CD4-positive, alpha-beta T cell (primary cell): ENCODE measurements at regions not wholly inside any gene's neighbourhood (a gene's known extent, or its start where the extent isn't known, plus 50 kb on each side); places are given as distances from the start of the nearest gene placed in this dataset.

ENCODE experiments used
- ATAC-seq: fragments of 200-7000 bp; cut with Tn5 transposase; one replicate; pipeline ENCODE4 v1.10.0; 2022; ENCODE audit warnings: mild to moderate bottlenecking; ENCODE audit not compliant: poor library complexity
- CTCF ChIA-PET: fragments of 350-600 bp; sonication (Branson Sonifier 250); formaldehyde crosslinking; loops from one replicate; lab custom pipeline; 2021; ENCODE audit warnings: antibody characterized with exemption, inconsistent platforms; lab: Charles Lee
- POLR2A ChIA-PET: fragments of 350-600 bp; sonication (Branson Sonifier 250); formaldehyde crosslinking; loops from one replicate; lab custom pipeline; 2021; ENCODE audit warnings: antibody characterized with exemption, inconsistent platforms; lab: Charles Lee
- DNase-seq, 14 experiments: peaks; one replicate each; pipeline ENCODE4 v3.0.0-alpha.2; 2013 to 2020; ENCODE audit warnings: mixed read lengths in 2 of 14
- H3K27ac ChIP-seq, 2 donors: one replicate each; pipeline versions ENCODE4 v1.5.1 to v1.7.0; 2013; ENCODE audit warnings: low read length in 2 of 2, low read depth in 1 of 2, mild to moderate bottlenecking in 1 of 2
- H3K27me3 ChIP-seq, 2 experiments: 1 replicate in 1 of 2; 2 replicates in 1 of 2; pipeline versions ENCODE4 v1.6.1 to v1.7.0; 2013; ENCODE audit warnings: low read length in 2 of 2, control low read depth in 1 of 2, mild to moderate bottlenecking in 1 of 2, moderate library complexity in 1 of 2; ENCODE audit not compliant: insufficient read depth in 2 of 2, control insufficient read depth in 1 of 2
- H3K36me3 ChIP-seq: one replicate; pipeline ENCODE4 v1.6.1; 2013; ENCODE audit warnings: low read length, control low read depth; ENCODE audit not compliant: insufficient read depth
- H3K4me1 ChIP-seq: one replicate; pipeline ENCODE4 v1.6.1; 2013; ENCODE audit warnings: low read length, control low read depth; ENCODE audit not compliant: insufficient read depth
- H3K4me3 ChIP-seq: one replicate; pipeline ENCODE4 v1.5.1; 2013; ENCODE audit warnings: mild to moderate bottlenecking, low read length, moderate library complexity
- H3K9me3 ChIP-seq, 2 experiments: 1 replicate in 1 of 2; 2 replicates in 1 of 2; pipeline versions ENCODE4 v1.6.1 to v1.7.0; 2013; ENCODE audit warnings: low read length in 2 of 2, mild to moderate bottlenecking in 2 of 2, control low read depth in 1 of 2, moderate library complexity in 1 of 2; ENCODE audit not compliant: control insufficient read depth in 1 of 2, insufficient read depth in 1 of 2
- H3K27ac Mint-ChIP-seq: one replicate; pipeline ENCODE4 v1.8.0; 2020; ENCODE audit warnings: mixed read lengths
- H3K27me3 Mint-ChIP-seq: one replicate; pipeline ENCODE4 v1.8.0; 2021; ENCODE audit warnings: mixed read lengths
- H3K36me3 Mint-ChIP-seq: one replicate; pipeline ENCODE4 v1.8.0; 2021; ENCODE audit warnings: low read depth, mixed read lengths
- H3K4me1 Mint-ChIP-seq: one replicate; pipeline ENCODE4 v1.8.0; 2021; ENCODE audit warnings: low read depth, mixed read lengths
- H3K4me3 Mint-ChIP-seq: one replicate; pipeline ENCODE4 v1.8.0; 2020; ENCODE audit warnings: mild to moderate bottlenecking, mixed read lengths
- H3K9me3 Mint-ChIP-seq: one replicate; pipeline ENCODE4 v1.8.0; 2020; ENCODE audit warnings: mixed read lengths
- intact Hi-C, 2 experiments: fragments of 100-400 bp; cut with DNase I in 1 of 2; cut with micrococcal nuclease in 1 of 2; formaldehyde crosslinking; loops; one replicate each; pipeline versions ENCODE4 v1.15.1 to v1.9.0; 2023 to 2025; cut with DNase I, micrococcal nuclease
- TF ChIP-seq, protein P1 (sequence below): fragments of 200-600 bp; IDR thresholded peaks from one replicate; pipeline ENCODE4 v1.8.0; 2022; ENCODE audit warnings: antibody characterized with exemption, mild to moderate bottlenecking

GRCh38 chr16:86903068-86903467 lies 324.7 kb downstream of the FOXL1 start:
- H3K36me3 ChIP-seq = no peaks in the 10 kb centered on the region
- no peak overlapping the region for H3K27ac ChIP-seq
- ATAC-seq = no peak
- Mint-ChIP-seq H3K27me3 (peaks cover 20% of the 10 kb centered on the region), H3K4me3 (no peak overlapping the region), H3K4me1 (no peaks in the 10 kb centered on the region), H3K36me3 (no peaks in the 10 kb centered on the region), H3K27ac (no peak overlapping the region), H3K9me3 (no peaks in the 10 kb centered on the region)
- H3K4me1 ChIP-seq = no peaks in the 10 kb centered on the region
- TF ChIP-seq, protein P1, sequence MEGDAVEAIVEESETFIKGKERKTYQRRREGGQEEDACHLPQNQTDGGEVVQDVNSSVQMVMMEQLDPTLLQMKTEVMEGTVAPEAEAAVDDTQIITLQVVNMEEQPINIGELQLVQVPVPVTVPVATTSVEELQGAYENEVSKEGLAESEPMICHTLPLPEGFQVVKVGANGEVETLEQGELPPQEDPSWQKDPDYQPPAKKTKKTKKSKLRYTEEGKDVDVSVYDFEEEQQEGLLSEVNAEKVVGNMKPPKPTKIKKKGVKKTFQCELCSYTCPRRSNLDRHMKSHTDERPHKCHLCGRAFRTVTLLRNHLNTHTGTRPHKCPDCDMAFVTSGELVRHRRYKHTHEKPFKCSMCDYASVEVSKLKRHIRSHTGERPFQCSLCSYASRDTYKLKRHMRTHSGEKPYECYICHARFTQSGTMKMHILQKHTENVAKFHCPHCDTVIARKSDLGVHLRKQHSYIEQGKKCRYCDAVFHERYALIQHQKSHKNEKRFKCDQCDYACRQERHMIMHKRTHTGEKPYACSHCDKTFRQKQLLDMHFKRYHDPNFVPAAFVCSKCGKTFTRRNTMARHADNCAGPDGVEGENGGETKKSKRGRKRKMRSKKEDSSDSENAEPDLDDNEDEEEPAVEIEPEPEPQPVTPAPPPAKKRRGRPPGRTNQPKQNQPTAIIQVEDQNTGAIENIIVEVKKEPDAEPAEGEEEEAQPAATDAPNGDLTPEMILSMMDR = no peak
- POLR2A ChIA-PET = no interaction called here
- CTCF ChIA-PET = no interaction called here
- H3K9me3 ChIP-seq = peaks cover 0 to 6% of the 10 kb centered on the region in 2 experiments
- H3K4me3 ChIP-seq = no peak overlapping the region
- DNase-seq = no peak
- peaks cover 0 to 3% of the 10 kb centered on the region in 2 experiments for H3K27me3 ChIP-seq
- intact Hi-C loops = no loop called here

DNA sequence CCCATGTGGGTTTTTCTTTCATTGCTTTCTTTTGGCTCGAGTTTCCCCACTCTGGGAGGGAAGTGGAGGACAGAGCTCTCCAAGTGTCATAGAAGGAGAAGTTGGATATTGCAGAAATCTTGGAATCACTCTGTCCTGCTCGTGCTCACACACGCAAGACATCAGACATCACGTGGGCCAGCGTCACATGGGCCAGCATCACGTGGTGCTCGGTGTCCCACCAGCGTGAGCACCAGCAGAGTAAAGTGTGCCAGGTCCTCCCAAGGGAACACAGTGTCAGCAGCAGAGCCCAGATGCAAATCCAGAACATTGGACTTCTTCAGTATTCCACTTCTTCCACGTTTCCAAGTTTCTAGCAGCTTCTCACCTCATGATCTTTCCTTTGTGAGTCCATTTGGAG lies 327.0 kb downstream of the FOXL1 start:
- Histone ChIP-seq H3K4me3 (no peak overlapping the region), H3K9me3 (peaks cover 0 to 6% of the 10 kb centered on the region in 2 experiments), H3K27me3 (peaks cover 0 to 3% of the 10 kb centered on the region in 2 experiments), H3K4me1 (no peaks in the 10 kb centered on the region), H3K27ac (no peak overlapping the region), H3K36me3 (no peaks in the 10 kb centered on the region)
- ChIA-PET POLR2A (no interaction called here), CTCF (no interaction called here)
- DNase-seq (no peak), ATAC-seq (no peak)
- no peak overlapping the region for H3K27ac Mint-ChIP-seq
- intact Hi-C loops = no loop called here
- TF ChIP-seq, protein P1 = no peak
- H3K4me1 Mint-ChIP-seq = no peaks in the 10 kb centered on the region
- peaks cover 20% of the 10 kb centered on the region for H3K27me3 Mint-ChIP-seq
- H3K4me3 Mint-ChIP-seq = no peak overlapping the region
- H3K36me3 Mint-ChIP-seq = no peaks in the 10 kb centered on the region
- H3K9me3 Mint-ChIP-seq = no peaks in the 10 kb centered on the region

DNA sequence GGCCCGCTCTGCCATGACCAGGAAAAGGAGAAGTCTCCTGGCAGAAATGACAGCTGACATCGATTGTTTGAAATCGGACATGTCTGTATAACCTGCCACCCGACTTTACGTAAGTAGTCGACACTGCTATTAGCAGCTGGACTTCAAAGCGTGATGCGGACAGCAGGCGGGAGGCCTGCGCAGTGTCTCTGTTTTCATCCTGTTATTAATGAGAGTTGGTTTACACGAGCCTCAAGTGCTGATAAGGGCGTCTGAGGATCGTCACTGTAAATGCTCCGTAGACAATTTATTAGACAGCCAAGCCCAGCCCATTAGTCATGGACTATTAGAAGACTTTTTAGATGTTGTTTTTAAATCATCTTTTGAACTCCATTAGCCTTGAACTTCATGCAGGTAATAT lies 328.3 kb downstream of the FOXL1 start:
- Mint-ChIP-seq H3K4me1 (no peaks in the 10 kb centered on the region), H3K27me3 (peaks cover 20% of the 10 kb centered on the region), H3K27ac (no peak overlapping the region), H3K36me3 (no peaks in the 10 kb centered on the region), H3K4me3 (no peak overlapping the region), H3K9me3 (no peaks in the 10 kb centered on the region)
- Histone ChIP-seq H3K4me1 (no peaks in the 10 kb centered on the region), H3K27ac (no peak overlapping the region), H3K9me3 (peaks cover 0 to 5% of the 10 kb centered on the region in 2 experiments), H3K36me3 (no peaks in the 10 kb centered on the region), H3K27me3 (peaks cover 0 to 3% of the 10 kb centered on the region in 2 experiments), H3K4me3 (no peak overlapping the region)
- no peak for DNase-seq
- CTCF ChIA-PET = no interaction called here
- ATAC-seq = no peak
- intact Hi-C loops = no loop called here
- TF ChIP-seq, protein P1 = no peak
- POLR2A ChIA-PET = no interaction called here
